T-helper 2 cell treated with Interferon-gamma antibody and Interleukin-4, amounts not matched to agents 5 μg/mL and 100 μg/mL, for 36 hours (primary cell): ENCODE measurements at regions not wholly inside any gene's neighbourhood (a gene's known extent, or its start where the extent isn't known, plus 50 kb on each side); places are given as distances from the start of the nearest gene placed in this dataset.
"Not testable (repeated sequence)": the region's sequence is repeated elsewhere in the genome, so short reads cannot be mapped to it uniquely, and the experiment has no call there.

Source experiments
- DNase-seq: peaks from one replicate; pipeline ENCODE4 v3.0.0; 2021; ENCODE audit warnings: low spot score
- H3K27ac Mint-ChIP-seq: one replicate; pipeline ENCODE4 v1.8.0; 2021; ENCODE audit warnings: mild to moderate bottlenecking, mixed read lengths
- H3K27me3 Mint-ChIP-seq: one replicate; pipeline ENCODE4 v1.8.0; 2021; ENCODE audit warnings: low read depth, mixed read lengths
- H3K36me3 Mint-ChIP-seq: one replicate; pipeline ENCODE4 v1.8.0; 2021; ENCODE audit warnings: low read depth, mixed read lengths
- H3K4me1 Mint-ChIP-seq: one replicate; pipeline ENCODE4 v1.8.0; 2021; ENCODE audit warnings: low read depth, mixed read lengths
- H3K4me3 Mint-ChIP-seq: one replicate; pipeline ENCODE4 v1.8.0; 2022; ENCODE audit warnings: mild to moderate bottlenecking, moderate library complexity, mixed read lengths
- H3K9me3 Mint-ChIP-seq: one replicate; pipeline ENCODE4 v1.8.0; 2021; ENCODE audit warnings: mixed read lengths

GRCh38 chr13:109941221-109941620 lies 154.8 kb upstream of the IRS2 start:
- no peak overlapping the region for H3K27ac Mint-ChIP-seq
- no peaks in the 10 kb centered on the region for H3K36me3 Mint-ChIP-seq
- no peaks in the 10 kb centered on the region for H3K4me1 Mint-ChIP-seq
- no peaks in the 10 kb centered on the region for H3K9me3 Mint-ChIP-seq
- no peak overlapping the region for H3K4me3 Mint-ChIP-seq
- no peak for DNase-seq
- H3K27me3 Mint-ChIP-seq, result no peaks in the 10 kb centered on the region

GRCh38 chr13:109940637-109941036 lies 154.3 kb upstream of the IRS2 start:
- Mint-ChIP-seq H3K4me1 (no peaks in the 10 kb centered on the region), H3K27me3 (no peaks in the 10 kb centered on the region), H3K4me3 (no peak overlapping the region), H3K27ac (no peak overlapping the region), H3K9me3 (no peaks in the 10 kb centered on the region), H3K36me3 (no peaks in the 10 kb centered on the region)
- DNase-seq, result no peak

GRCh38 chr13:109939838-109940237 lies 153.5 kb upstream of the IRS2 start:
- Mint-ChIP-seq H3K4me3 (no peak overlapping the region), H3K9me3 (no peaks in the 10 kb centered on the region), H3K27me3 (no peaks in the 10 kb centered on the region), H3K27ac (no peak overlapping the region), H3K4me1 (no peaks in the 10 kb centered on the region), H3K36me3 (no peaks in the 10 kb centered on the region)
- no peak for DNase-seq

- Mint-ChIP-seq H3K36me3 (no peaks in the 10 kb centered on the region), H3K9me3 (no peaks in the 10 kb centered on the region), H3K27me3 (no peaks in the 10 kb centered on the region), H3K27ac (no peak overlapping the region), H3K4me1 (no peaks in the 10 kb centered on the region), H3K4me3 (no peak overlapping the region)
- no peak for DNase-seq
Measured at GRCh38 chr13:109939180-109939579, 152.8 kb upstream of the IRS2 start.

GRCh38 chr13:109938255-109938936 lies 152.0 kb upstream of the IRS2 start:
- no peak overlapping the region for H3K27ac Mint-ChIP-seq
- no peaks in the 10 kb centered on the region for H3K27me3 Mint-ChIP-seq
- no peaks in the 10 kb centered on the region for H3K9me3 Mint-ChIP-seq
- H3K36me3 Mint-ChIP-seq, result no peaks in the 10 kb centered on the region
- no peak overlapping the region for H3K4me3 Mint-ChIP-seq
- H3K4me1 Mint-ChIP-seq, result no peaks in the 10 kb centered on the region
- no peak for DNase-seq

- not testable (repeated sequence) for DNase-seq, H3K4me3 Mint-ChIP-seq, H3K4me1 Mint-ChIP-seq, H3K27ac Mint-ChIP-seq, H3K36me3 Mint-ChIP-seq, H3K9me3 Mint-ChIP-seq, H3K27me3 Mint-ChIP-seq
Measured at GRCh38 chr13:109934520-109934919, 148.1 kb upstream of the IRS2 start.

- Mint-ChIP-seq H3K36me3 (no peaks in the 10 kb centered on the region), H3K27me3 (no peaks in the 10 kb centered on the region), H3K4me1 (no peaks in the 10 kb centered on the region), H3K4me3 (no peak overlapping the region), H3K27ac (no peak overlapping the region), H3K9me3 (no peaks in the 10 kb centered on the region)
- DNase-seq, result no peak
Measured at GRCh38 chr13:109933476-109933875, 147.1 kb upstream of the IRS2 start.

GRCh38 chr13:109924376-109924775 lies 138.0 kb upstream of the IRS2 start:
- Mint-ChIP-seq H3K27me3 (peaks cover 3% of the 10 kb centered on the region), H3K4me3 (no peak overlapping the region), H3K27ac (no peak overlapping the region), H3K4me1 (no peaks in the 10 kb centered on the region), H3K9me3 (no peaks in the 10 kb centered on the region), H3K36me3 (no peaks in the 10 kb centered on the region)
- no peak for DNase-seq

GRCh38 chr13:109922518-109922917 lies 136.1 kb upstream of the IRS2 start:
- Mint-ChIP-seq H3K4me3 (no peak overlapping the region), H3K27ac (no peak overlapping the region), H3K36me3 (no peaks in the 10 kb centered on the region)

GRCh38 chr13:109919715-109920375 lies 133.5 kb upstream of the IRS2 start:
- H3K4me3 Mint-ChIP-seq, result no peak overlapping the region
- H3K4me1 Mint-ChIP-seq, result no peaks in the 10 kb centered on the region
- DNase-seq, result no peak
- H3K27me3 Mint-ChIP-seq, result peaks cover 3% of the 10 kb centered on the region
- no peaks in the 10 kb centered on the region for H3K9me3 Mint-ChIP-seq
- H3K36me3 Mint-ChIP-seq, result no peaks in the 10 kb centered on the region
- no peak overlapping the region for H3K27ac Mint-ChIP-seq

More at GRCh38 chr13:109922518-109922917, 136.1 kb upstream of the IRS2 start:
- Mint-ChIP-seq H3K4me1 (no peaks in the 10 kb centered on the region), H3K27me3 (peaks cover 3% of the 10 kb centered on the region), H3K9me3 (no peaks in the 10 kb centered on the region)
- DNase-seq, result no peak

- no peaks in the 10 kb centered on the region for H3K36me3 Mint-ChIP-seq
- DNase-seq, result no peak
- no peak overlapping the region for H3K27ac Mint-ChIP-seq
- no peaks in the 10 kb centered on the region for H3K4me1 Mint-ChIP-seq
- H3K27me3 Mint-ChIP-seq, result peaks cover 4% of the 10 kb centered on the region
- no peaks in the 10 kb centered on the region for H3K9me3 Mint-ChIP-seq
- no peak overlapping the region for H3K4me3 Mint-ChIP-seq
Measured at GRCh38 chr13:109918179-109918711, 131.9 kb upstream of the IRS2 start.

- Mint-ChIP-seq H3K4me1 (no peaks in the 10 kb centered on the region), H3K27me3 (peaks cover 4% of the 10 kb centered on the region), H3K36me3 (no peaks in the 10 kb centered on the region), H3K4me3 (no peak overlapping the region), H3K9me3 (no peaks in the 10 kb centered on the region), H3K27ac (no peak overlapping the region)
- no peak for DNase-seq
Measured at GRCh38 chr13:109917422-109917821, 131.0 kb upstream of the IRS2 start.

GRCh38 chr13:109913936-109914510 lies 127.6 kb upstream of the IRS2 start:
- DNase-seq, result no peak
- H3K4me3 Mint-ChIP-seq, result no peak overlapping the region
- H3K36me3 Mint-ChIP-seq, result no peaks in the 10 kb centered on the region
- H3K4me1 Mint-ChIP-seq, result no peaks in the 10 kb centered on the region
- no peaks in the 10 kb centered on the region for H3K9me3 Mint-ChIP-seq
- H3K27me3 Mint-ChIP-seq, result peaks cover 4% of the 10 kb centered on the region
- no peak overlapping the region for H3K27ac Mint-ChIP-seq

- Mint-ChIP-seq H3K27ac (no peak overlapping the region), H3K27me3 (peaks cover 4% of the 10 kb centered on the region), H3K9me3 (no peaks in the 10 kb centered on the region), H3K4me1 (no peaks in the 10 kb centered on the region), H3K4me3 (no peak overlapping the region), H3K36me3 (no peaks in the 10 kb centered on the region)
- no peak for DNase-seq
Measured at GRCh38 chr13:109913186-109913585, 126.8 kb upstream of the IRS2 start.
